Vagina (tissue), 2 donors: ENCODE measurements at regions not wholly inside any gene's neighbourhood (a gene's known extent, or its start where the extent isn't known, plus 50 kb on each side); places are given as distances from the start of the nearest gene placed in this dataset.
"Not testable (repeated sequence)": the region's sequence is repeated elsewhere in the genome, so short reads cannot be mapped to it uniquely, and the experiment has no call there.

Experiments used
- POLR2A ChIP-seq, 2 donors: fragments of 450-650 bp; IDR thresholded peaks; one replicate each; pipeline ENCODE4 v1.6.1; 2017; ENCODE audit warnings: antibody characterized with exemption in 2 of 2, mild to moderate bottlenecking in 2 of 2, moderate library complexity in 2 of 2
- POLR2AphosphoS5 ChIP-seq, 2 donors: sonication (generic); formaldehyde crosslinking; IDR thresholded peaks; one replicate each; pipeline ENCODE4 v1.9.0; 2017; ENCODE audit warnings: antibody characterized with exemption in 2 of 2, mild to moderate bottlenecking in 2 of 2, low read depth in 1 of 2; ENCODE audit not compliant: insufficient read depth in 1 of 2
- TF ChIP-seq, protein P1 (sequence below), 3 experiments: fragments of 450-650 bp in 2 of 3; fragments of 200-600 bp in 1 of 3; sonication (generic) in 1 of 3; IDR thresholded peaks; one replicate each; pipeline ENCODE4 v1.5.1; 2017 to 2019; ENCODE audit warnings: antibody characterized with exemption in 3 of 3, mild to moderate bottlenecking in 2 of 3, moderate library complexity in 2 of 3

DNA sequence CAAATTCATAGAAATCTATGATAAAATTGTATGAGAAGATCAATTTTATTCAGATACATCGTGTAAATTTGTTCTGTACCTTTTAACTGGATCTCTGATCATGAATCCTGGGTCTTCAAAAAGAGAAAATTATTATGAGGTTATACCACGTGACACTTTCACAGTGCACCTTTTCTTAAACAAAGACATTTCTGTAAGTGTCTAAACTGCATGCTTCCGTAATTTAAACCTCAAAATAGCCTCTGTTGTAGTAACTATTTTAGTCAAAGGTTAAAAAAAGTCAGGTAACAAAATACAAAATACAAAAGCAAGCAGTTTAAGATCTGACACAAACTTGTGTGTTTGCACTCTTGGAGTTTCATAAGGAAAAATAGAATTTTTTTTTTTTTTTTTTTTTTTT, 171.3 kb downstream of the SPIN4 start:
- TF ChIP-seq, protein P1, sequence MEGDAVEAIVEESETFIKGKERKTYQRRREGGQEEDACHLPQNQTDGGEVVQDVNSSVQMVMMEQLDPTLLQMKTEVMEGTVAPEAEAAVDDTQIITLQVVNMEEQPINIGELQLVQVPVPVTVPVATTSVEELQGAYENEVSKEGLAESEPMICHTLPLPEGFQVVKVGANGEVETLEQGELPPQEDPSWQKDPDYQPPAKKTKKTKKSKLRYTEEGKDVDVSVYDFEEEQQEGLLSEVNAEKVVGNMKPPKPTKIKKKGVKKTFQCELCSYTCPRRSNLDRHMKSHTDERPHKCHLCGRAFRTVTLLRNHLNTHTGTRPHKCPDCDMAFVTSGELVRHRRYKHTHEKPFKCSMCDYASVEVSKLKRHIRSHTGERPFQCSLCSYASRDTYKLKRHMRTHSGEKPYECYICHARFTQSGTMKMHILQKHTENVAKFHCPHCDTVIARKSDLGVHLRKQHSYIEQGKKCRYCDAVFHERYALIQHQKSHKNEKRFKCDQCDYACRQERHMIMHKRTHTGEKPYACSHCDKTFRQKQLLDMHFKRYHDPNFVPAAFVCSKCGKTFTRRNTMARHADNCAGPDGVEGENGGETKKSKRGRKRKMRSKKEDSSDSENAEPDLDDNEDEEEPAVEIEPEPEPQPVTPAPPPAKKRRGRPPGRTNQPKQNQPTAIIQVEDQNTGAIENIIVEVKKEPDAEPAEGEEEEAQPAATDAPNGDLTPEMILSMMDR (IDR thresholded peaks at IDR 0.05) = not testable (repeated sequence)
- not testable (repeated sequence) for TF ChIP-seq POLR2A (IDR thresholded peaks at IDR 0.05); POLR2AphosphoS5 (IDR thresholded peaks at IDR 0.05; ENCODE audit: insufficient read depth in 1 of 2, low read depth in 1 of 2)
